Astrocyte of the cerebellum (primary cell): ENCODE measurements at regions not wholly inside any gene's neighbourhood (a gene's known extent, or its start where the extent isn't known, plus 50 kb on each side); places are given as distances from the start of the nearest gene placed in this dataset.

Experiments used
- DNase-seq: peaks from one replicate; pipeline ENCODE4 v3.0.0-alpha.2; 2011; ENCODE audit warnings: low read depth
- H3K4me3 ChIP-seq: 2 replicates; pipeline ENCODE4 v1.5.1; 2011; ENCODE audit warnings: mild to moderate bottlenecking, low read depth, low read length, moderate library complexity
- in situ Hi-C: cut with HindIII; loops from 2 replicates; pipeline ENCODE4 v1.10.0; 2017; ENCODE audit warnings: low sequenced_read_pairs
- TF ChIP-seq, protein P1 (sequence below): IDR thresholded peaks from 2 replicates; pipeline ENCODE4 v1.5.1; 2012; ENCODE audit warnings: low read length, low read depth, moderate library complexity, mild to moderate bottlenecking; ENCODE audit errors: missing control alignments

DNA sequence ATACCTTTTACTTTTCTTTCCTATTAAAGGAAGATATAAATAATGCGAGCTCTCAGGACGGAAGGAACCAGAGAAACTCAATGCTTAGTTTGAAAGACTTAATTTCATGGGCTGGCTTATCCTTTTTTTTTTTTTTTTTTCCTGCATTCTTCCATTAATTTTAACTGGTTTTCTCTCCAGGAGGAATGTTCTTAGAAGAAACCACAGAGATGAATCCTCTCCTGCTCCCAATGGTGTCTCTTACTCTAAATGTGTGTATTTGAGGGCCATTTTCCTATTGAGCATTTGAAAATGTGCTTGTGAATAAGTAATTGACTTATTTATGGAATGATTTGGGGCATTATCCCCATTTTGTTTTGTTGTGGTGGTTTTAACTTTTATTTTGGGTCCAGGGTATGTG lies 494.9 kb downstream of the FOXO1 start:
- TF ChIP-seq, protein P1, sequence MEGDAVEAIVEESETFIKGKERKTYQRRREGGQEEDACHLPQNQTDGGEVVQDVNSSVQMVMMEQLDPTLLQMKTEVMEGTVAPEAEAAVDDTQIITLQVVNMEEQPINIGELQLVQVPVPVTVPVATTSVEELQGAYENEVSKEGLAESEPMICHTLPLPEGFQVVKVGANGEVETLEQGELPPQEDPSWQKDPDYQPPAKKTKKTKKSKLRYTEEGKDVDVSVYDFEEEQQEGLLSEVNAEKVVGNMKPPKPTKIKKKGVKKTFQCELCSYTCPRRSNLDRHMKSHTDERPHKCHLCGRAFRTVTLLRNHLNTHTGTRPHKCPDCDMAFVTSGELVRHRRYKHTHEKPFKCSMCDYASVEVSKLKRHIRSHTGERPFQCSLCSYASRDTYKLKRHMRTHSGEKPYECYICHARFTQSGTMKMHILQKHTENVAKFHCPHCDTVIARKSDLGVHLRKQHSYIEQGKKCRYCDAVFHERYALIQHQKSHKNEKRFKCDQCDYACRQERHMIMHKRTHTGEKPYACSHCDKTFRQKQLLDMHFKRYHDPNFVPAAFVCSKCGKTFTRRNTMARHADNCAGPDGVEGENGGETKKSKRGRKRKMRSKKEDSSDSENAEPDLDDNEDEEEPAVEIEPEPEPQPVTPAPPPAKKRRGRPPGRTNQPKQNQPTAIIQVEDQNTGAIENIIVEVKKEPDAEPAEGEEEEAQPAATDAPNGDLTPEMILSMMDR: no peak

DNA sequence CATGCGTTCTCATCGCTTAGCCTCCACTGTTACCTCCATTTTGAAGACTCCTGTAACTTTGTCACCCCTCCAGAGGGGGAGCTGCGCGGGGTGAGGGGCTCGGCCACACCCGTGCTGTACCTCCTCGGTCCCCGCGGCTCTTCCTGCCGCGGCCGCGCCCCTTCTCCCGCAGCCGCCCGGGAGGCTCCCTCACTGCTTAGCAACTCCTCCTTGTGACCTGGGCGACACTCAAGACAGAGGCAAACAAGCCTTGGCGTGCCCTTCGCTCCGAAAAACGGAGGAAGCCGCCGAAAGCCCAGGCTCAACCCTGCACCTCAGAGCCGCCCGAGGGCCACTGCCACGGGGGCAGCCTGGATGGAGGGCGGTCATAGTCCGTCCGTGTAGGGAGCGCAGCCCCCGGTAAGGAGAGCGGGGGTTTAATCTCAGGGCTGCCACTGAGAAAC lies 494.3 kb downstream of the FOXO1 start:
- no peak for DNase-seq
- in situ Hi-C loops: no loop called here

More for the DNA sequence above, 494.9 kb downstream of the FOXO1 start:
- no peak overlapping the region for H3K4me3 ChIP-seq
- in situ Hi-C loops: no loop called here
- no peak for DNase-seq

DNA sequence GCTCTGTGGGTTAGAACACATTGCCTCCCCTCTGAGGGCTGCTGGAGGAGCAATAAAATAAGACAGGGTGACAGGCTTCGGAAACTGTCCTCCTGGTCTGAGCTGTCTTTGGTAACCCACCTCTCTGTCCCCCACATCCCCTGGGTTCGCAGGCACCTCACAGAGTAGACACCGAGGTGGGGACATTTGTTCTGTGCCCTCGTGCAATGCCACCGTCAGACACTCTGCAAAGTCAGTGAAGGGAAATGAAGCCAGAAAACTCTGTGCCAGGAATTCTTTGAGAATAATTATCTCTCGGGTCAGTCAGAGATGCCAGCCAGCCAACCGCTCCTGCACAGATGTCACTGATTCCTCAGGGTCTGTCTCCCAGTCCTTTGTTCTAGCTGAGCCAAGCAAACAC lies 493.6 kb downstream of the FOXO1 start:
- TF ChIP-seq, protein P1: no peak
- no peak overlapping the region for H3K4me3 ChIP-seq
- in situ Hi-C loops: no loop called here
- DNase-seq: no peak

More for the DNA sequence above, 494.3 kb downstream of the FOXO1 start:
- TF ChIP-seq, protein P1: no peak
- no peak overlapping the region for H3K4me3 ChIP-seq

- no peak for DNase-seq
- in situ Hi-C loops: no loop called here
- H3K4me3 ChIP-seq: no peak overlapping the region
- TF ChIP-seq, protein P1: no peak
These were observed 490.8 kb downstream of the FOXO1 start for GRCh38 chr13:40175639-40176038.

DNA sequence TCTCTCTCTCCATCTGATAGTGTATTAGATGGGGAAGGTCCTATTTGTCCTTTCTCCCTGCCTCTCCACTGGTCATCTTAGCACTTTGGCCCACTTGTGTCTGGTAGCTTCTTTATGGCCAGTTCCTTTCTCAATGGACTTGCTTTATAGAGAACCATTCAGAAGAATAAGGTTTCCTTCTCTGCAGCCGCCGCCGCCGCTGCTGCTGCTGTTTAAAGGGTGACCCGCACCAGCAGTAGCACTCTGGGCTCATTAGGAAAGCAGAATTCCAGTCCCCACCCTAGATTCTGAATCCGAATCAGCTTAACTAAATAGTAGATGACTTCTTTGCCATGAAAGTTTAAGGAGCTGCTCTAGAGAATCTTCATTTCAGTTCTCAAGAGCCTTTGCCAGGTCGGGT lies 490.2 kb downstream of the FOXO1 start:
- no peak overlapping the region for H3K4me3 ChIP-seq
- in situ Hi-C loops: no loop called here
- DNase-seq: no peak
- TF ChIP-seq, protein P1: no peak

DNA sequence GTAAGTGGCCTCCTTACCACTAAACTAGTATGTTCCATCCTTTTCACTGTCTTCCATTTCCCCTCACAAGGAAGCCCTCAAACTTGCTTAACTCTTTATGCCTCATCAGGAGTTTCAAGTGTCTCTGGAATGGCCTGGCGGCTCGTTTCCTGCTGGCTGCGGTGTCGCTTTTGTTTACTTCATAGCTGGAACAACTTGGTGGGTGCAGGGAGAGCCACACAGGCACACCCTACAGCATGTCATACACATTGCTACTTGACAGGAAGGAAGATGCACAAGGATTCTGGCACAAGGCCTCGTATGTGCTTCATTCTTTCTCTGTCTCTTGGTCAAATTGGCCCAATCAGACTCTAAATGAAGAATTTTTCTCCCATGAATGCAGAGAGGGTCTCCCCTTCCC lies 488.3 kb downstream of the FOXO1 start:
- in situ Hi-C loops: no loop called here
- TF ChIP-seq, protein P1: no peak
- H3K4me3 ChIP-seq: no peak overlapping the region
- no peak for DNase-seq
